ENCODE measurements at regions not wholly inside any gene's neighbourhood (a gene's known extent, or its start where the extent isn't known, plus 50 kb on each side); places are given as distances from the start of the nearest gene placed in this dataset.

DNA sequence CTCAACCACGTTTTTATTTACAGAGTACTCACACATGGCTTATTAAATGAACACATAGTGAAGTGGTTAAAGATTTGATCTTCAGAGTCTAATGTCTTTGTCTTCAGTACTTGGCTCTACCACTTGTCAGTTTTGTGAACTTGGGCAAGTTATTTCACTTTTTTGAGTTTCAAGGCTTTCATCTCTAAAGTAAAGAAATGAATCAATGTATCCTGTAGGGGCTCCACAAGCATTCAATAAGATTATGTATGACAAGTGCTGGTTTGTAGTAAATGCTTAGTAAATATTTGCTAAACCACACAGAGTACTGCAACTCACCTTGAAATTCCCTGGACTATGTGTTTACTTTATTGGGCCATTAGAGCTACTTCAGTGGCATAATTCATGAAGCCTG, 446.0 kb upstream of the GOT2 start:
- no peak for TF ChIP-seq EZH2 (IDR thresholded peaks at IDR 0.05; ENCODE audit: borderline replicate concordance)
- TF ChIP-seq CTCF (IDR thresholded peaks at IDR 0.05; ENCODE audit: poor library complexity): no peak

Data from hepatocyte (in vitro differentiated cells).